ENCODE measurements at regions not wholly inside any gene's neighbourhood (a gene's known extent, or its start where the extent isn't known, plus 50 kb on each side); places are given as distances from the start of the nearest gene placed in this dataset.

DNA sequence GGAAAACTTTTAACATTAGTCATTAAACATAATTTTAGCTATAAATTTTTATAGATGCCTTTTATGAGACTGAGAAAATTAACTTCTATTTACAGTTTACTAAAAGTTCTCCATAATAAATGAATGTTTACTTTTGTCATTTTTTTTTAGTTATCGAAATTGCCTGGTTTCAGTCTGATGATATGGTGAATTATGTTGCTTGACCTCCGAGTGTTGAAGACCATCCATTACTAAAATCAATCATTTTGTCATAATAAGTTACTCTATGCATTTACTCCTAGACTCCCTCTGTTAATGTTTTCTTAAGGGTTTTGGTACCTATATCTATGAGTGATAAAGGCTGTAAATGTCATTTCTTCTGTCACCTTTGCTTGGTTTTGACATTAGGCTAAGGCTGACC, 516.0 kb upstream of the ROBO1 start:
- TF ChIP-seq, protein P1, sequence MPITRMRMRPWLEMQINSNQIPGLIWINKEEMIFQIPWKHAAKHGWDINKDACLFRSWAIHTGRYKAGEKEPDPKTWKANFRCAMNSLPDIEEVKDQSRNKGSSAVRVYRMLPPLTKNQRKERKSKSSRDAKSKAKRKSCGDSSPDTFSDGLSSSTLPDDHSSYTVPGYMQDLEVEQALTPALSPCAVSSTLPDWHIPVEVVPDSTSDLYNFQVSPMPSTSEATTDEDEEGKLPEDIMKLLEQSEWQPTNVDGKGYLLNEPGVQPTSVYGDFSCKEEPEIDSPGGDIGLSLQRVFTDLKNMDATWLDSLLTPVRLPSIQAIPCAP (CRISPR knock-in tag; IDR thresholded peaks at IDR 0.05; ENCODE audit: borderline replicate concordance) = no peak
- TF ChIP-seq TFAM (CRISPR knock-in tag; conservative IDR thresholded peaks at IDR 0.05) (no peak), TBP (optimal IDR thresholded peaks at IDR 0.05; ENCODE audit: low read depth, low read length) (no peak), GABPB1 (CRISPR knock-in tag; IDR thresholded peaks at IDR 0.05) (no peak)

All from K562 (cell line).